ENCODE measurements at regions not wholly inside any gene's neighbourhood (a gene's known extent, or its start where the extent isn't known, plus 50 kb on each side); places are given as distances from the start of the nearest gene placed in this dataset.

DNA sequence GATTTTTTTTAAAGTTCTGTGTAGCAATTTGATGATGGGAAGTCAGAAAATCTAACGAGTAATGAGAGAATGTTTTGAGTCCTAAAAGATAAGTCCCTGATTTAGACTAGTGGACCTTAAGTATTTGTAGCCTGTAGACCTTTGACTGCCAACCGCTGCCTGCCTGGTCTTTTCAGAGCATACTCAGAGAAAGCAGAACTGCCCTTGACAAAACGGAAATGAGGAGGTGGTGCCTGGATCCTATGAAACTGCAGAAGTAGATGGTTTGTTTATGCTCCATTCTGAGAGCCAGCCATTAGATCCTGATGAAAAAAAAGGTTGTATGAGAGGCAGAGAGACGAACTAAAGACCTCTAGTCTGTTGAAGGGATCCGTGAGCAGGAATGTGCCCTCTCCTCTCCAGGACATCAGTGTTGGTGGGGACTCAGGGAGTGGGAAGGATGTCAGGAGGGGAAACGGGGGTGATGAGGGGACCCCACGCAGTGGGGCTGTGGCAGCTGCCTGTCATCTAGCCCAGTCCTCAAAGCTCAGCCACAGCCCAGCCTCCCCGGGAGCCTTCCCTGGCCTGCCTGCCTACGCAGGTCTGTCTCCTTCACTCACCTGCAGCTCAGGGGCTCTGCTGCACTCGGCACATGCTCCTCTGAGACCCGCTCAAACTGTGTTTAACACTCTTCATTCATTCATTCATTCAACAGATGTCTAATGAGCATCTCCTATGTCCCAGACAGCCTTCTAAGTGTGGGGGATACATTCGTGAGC is 447.5 kb downstream of the AACS start:
- ChIA-PET CTCF (interaction anchor here (0.6 to 0.7 kb wide), 2 partner anchors 9 to 276 kb away, joined by 3 to 4 read pairs; no protein-coding TSS in a partner anchor), POLR2A (no interaction called here)
- no TSS peak for BruUV-seq (replicated peaks)
- TF ChIP-seq, protein P1, sequence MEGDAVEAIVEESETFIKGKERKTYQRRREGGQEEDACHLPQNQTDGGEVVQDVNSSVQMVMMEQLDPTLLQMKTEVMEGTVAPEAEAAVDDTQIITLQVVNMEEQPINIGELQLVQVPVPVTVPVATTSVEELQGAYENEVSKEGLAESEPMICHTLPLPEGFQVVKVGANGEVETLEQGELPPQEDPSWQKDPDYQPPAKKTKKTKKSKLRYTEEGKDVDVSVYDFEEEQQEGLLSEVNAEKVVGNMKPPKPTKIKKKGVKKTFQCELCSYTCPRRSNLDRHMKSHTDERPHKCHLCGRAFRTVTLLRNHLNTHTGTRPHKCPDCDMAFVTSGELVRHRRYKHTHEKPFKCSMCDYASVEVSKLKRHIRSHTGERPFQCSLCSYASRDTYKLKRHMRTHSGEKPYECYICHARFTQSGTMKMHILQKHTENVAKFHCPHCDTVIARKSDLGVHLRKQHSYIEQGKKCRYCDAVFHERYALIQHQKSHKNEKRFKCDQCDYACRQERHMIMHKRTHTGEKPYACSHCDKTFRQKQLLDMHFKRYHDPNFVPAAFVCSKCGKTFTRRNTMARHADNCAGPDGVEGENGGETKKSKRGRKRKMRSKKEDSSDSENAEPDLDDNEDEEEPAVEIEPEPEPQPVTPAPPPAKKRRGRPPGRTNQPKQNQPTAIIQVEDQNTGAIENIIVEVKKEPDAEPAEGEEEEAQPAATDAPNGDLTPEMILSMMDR (IDR thresholded peaks at IDR 0.05; ENCODE audit: unreplicated experiment) = no peak
- no peaks in the 10 kb centered on the region for H3K9me3 Mint-ChIP-seq (ENCODE audit: unreplicated experiment)
- no peak for DNase-seq (ENCODE audit: unreplicated experiment)
- no peak overlapping the region for H3K27ac Mint-ChIP-seq (ENCODE audit: low read depth, unreplicated experiment)
- H3K4me3 Mint-ChIP-seq (ENCODE audit: unreplicated experiment) = no peak overlapping the region
- no peaks in the 10 kb centered on the region for H3K4me1 Mint-ChIP-seq (ENCODE audit: insufficient read depth, unreplicated experiment)
- H3K27me3 Mint-ChIP-seq (ENCODE audit: insufficient read depth, unreplicated experiment) = no peaks in the 10 kb centered on the region
- intact Hi-C loops (cut with micrococcal nuclease) = no loop called here
- no peaks in the 10 kb centered on the region for H3K36me3 Mint-ChIP-seq (ENCODE audit: insufficient read depth, unreplicated experiment)

DNA sequence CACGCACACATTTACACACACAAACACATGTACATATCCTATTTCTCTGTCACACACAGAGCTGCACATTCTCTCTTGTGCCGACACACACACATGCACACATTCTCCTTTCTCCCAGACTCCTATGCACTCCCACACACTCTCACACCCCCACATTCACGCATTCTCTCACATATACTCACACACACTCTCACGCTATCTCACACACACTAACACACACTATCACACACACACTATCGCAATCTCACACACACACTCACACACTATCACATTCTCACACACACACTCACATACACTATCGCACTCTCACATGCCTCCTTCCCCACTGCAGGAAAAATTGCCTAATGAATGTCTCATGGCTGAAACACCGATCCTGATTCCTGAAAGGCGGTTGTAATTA is 450.7 kb downstream of the AACS start:
- intact Hi-C loops (cut with micrococcal nuclease) = no loop called here
- Mint-ChIP-seq H3K27ac (ENCODE audit: low read depth, unreplicated experiment) (no peak overlapping the region), H3K4me3 (ENCODE audit: unreplicated experiment) (no peak overlapping the region), H3K27me3 (ENCODE audit: insufficient read depth, unreplicated experiment) (no peaks in the 10 kb centered on the region), H3K36me3 (ENCODE audit: insufficient read depth, unreplicated experiment) (no peaks in the 10 kb centered on the region), H3K9me3 (ENCODE audit: unreplicated experiment) (peaks cover 2% of the 10 kb centered on the region), H3K4me1 (ENCODE audit: insufficient read depth, unreplicated experiment) (no peaks in the 10 kb centered on the region)
- ChIA-PET CTCF (no interaction called here), POLR2A (no interaction called here)
- DNase-seq (ENCODE audit: unreplicated experiment) = no peak
- no TSS peak for BruUV-seq (replicated peaks)
- TF ChIP-seq, protein P1 (IDR thresholded peaks at IDR 0.05; ENCODE audit: unreplicated experiment) = no peak

DNA sequence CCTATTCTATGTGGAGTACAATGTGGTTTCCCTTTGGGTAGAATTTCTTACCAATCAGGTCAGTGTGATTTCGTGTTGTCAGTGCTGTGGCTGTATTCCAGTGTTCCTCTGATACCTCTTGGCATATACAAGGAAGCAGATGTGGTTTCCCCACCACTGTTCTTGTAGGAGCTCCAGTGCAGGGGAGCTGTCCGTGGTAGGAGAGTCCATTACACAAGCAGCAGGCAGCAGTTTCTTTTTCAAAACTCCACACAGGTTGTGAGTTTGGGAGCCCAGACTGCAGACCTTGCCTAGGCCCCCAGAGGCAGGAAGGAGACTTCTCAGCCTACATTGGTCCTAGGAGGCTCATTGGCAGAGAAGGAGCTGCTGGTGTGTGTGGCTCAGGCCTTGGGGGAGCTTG is 452.8 kb downstream of the AACS start:
- TF ChIP-seq, protein P1 (IDR thresholded peaks at IDR 0.05; ENCODE audit: unreplicated experiment) = no peak
- peak; percentile 49 for DNase-seq (ENCODE audit: unreplicated experiment)
- intact Hi-C loops (cut with micrococcal nuclease) = no loop called here
- CTCF ChIA-PET = interaction anchor here (0.5 to 1.6 kb wide), 2 partner anchors 14 to 63 kb away, joined by 5 to 9 read pairs; no protein-coding TSS in a partner anchor
- POLR2A ChIA-PET = no interaction called here
- H3K27me3 Mint-ChIP-seq (ENCODE audit: insufficient read depth, unreplicated experiment) = no peaks in the 10 kb centered on the region
- no peak overlapping the region for H3K4me3 Mint-ChIP-seq (ENCODE audit: unreplicated experiment)
- no TSS peak for BruUV-seq (replicated peaks)
- no peaks in the 10 kb centered on the region for H3K4me1 Mint-ChIP-seq (ENCODE audit: insufficient read depth, unreplicated experiment)
- peaks cover 16% of the 10 kb centered on the region for H3K9me3 Mint-ChIP-seq (ENCODE audit: unreplicated experiment)
- H3K27ac Mint-ChIP-seq (ENCODE audit: low read depth, unreplicated experiment) = no peak overlapping the region
- H3K36me3 Mint-ChIP-seq (ENCODE audit: insufficient read depth, unreplicated experiment) = no peaks in the 10 kb centered on the region

DNA sequence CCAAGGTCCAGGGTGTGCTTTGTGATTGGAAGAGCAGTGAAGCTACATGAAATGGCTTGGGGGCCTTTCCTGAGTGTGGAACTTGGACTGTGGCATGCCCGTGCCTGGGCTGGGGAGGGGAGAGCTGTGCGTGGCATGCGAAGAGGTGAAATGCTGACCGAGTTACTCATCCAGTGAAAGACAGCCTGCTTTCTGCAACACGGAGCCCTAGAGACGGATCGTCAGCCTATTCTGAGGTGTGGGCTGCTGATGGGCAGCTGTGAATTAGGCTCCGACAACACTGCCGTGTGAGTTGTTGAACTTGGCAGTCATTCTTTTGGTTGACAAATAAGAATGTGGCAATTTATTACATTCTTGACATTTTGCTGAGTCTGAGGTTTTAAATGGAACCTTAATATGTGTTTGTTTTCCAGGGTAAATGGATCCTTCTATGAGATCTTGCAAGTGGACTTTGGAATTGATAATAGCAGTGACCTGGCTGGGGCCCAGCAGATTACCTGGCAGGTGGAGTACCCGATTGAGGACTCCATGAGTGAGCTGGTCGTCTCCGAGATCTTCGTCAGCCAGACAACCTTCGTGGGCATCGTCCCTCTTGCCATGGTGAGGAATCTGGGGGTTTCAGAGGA is 453.9 kb downstream of the AACS start:
- peak; percentile 7 for DNase-seq (ENCODE audit: unreplicated experiment)
- H3K4me3 Mint-ChIP-seq (ENCODE audit: unreplicated experiment) = no peak overlapping the region
- H3K27ac Mint-ChIP-seq (ENCODE audit: low read depth, unreplicated experiment) = no peak overlapping the region
- no peaks in the 10 kb centered on the region for H3K36me3 Mint-ChIP-seq (ENCODE audit: insufficient read depth, unreplicated experiment)
- TF ChIP-seq, protein P1 (IDR thresholded peaks at IDR 0.05; ENCODE audit: unreplicated experiment) = no peak
- BruUV-seq (replicated peaks) = no TSS peak
- CTCF ChIA-PET = interaction anchor here (0.9 to 1.6 kb wide), 2 partner anchors 13 to 282 kb away, joined by 4 to 9 read pairs; no protein-coding TSS in a partner anchor
- H3K27me3 Mint-ChIP-seq (ENCODE audit: insufficient read depth, unreplicated experiment) = no peaks in the 10 kb centered on the region
- H3K9me3 Mint-ChIP-seq (ENCODE audit: unreplicated experiment) = peaks cover 23% of the 10 kb centered on the region
- POLR2A ChIA-PET = no interaction called here
- intact Hi-C loops (cut with micrococcal nuclease) = no loop called here
- no peaks in the 10 kb centered on the region for H3K4me1 Mint-ChIP-seq (ENCODE audit: insufficient read depth, unreplicated experiment)
